HAP-1 (cell line): ENCODE measurements at regions not wholly inside any gene's neighbourhood (a gene's known extent, or its start where the extent isn't known, plus 50 kb on each side); places are given as distances from the start of the nearest gene placed in this dataset.
"Not testable (repeated sequence)": the region's sequence is repeated elsewhere in the genome, so short reads cannot be mapped to it uniquely, and the experiment has no call there.

Experiments
- DNase-seq, 2 experiments: peaks; one replicate each; pipeline ENCODE4 v3.0.0-alpha.2; 2016 to 2020; ENCODE audit warnings: low spot score in 2 of 2
- H3K27me3 ChIP-seq: fragments of 250-450 bp; sonication (Bioruptor Pico); 2 replicates; pipeline ENCODE4 v1.5.1; 2020; ENCODE audit warnings: low read depth, mild to moderate bottlenecking, moderate library complexity
- H3K36me3 ChIP-seq: fragments of 250-450 bp; sonication (Bioruptor Pico); replicated peaks from 2 replicates; pipeline ENCODE4 v1.5.1; 2020; ENCODE audit warnings: mild to moderate bottlenecking
- H3K4me1 ChIP-seq: fragments of 250-450 bp; sonication (Bioruptor Pico); 2 replicates; pipeline ENCODE4 v1.5.1; 2020; ENCODE audit warnings: mild to moderate bottlenecking
- H3K4me3 ChIP-seq: fragments of 250-450 bp; sonication (Bioruptor Pico); 2 replicates; pipeline ENCODE4 v1.5.1; 2020; ENCODE audit warnings: mild to moderate bottlenecking, moderate library complexity
- H3K9me3 ChIP-seq: fragments of 250-450 bp; sonication (Bioruptor Pico); 2 replicates; pipeline ENCODE4 v1.5.1; 2020; ENCODE audit warnings: mild to moderate bottlenecking, moderate library complexity
- in situ Hi-C: fragments of 300-500 bp; cut with MboI; formaldehyde crosslinking; loops from 3 replicates; pipeline ENCODE4 v1.14.3; 2020; ENCODE audit warnings: low sequenced_read_pairs, inconsistent platforms, mixed read lengths

- no peak for DNase-seq
- Histone ChIP-seq H3K27me3 (no peaks in the 10 kb centered on the region), H3K4me1 (peaks cover 44% of the 10 kb centered on the region), H3K36me3 (no peaks in the 10 kb centered on the region), H3K9me3 (no peaks in the 10 kb centered on the region), H3K4me3 (no peak overlapping the region)
- in situ Hi-C loops, result no loop called here
Measured at GRCh38 chr2:75408771-75409170, 152.0 kb downstream of the EVA1A start.

GRCh38 chr2:75407038-75407530 lies 153.7 kb downstream of the EVA1A start:
- DNase-seq, result peak in 1 of 2 experiments; percentile 91
- Histone ChIP-seq H3K4me1 (peaks cover 46% of the 10 kb centered on the region), H3K4me3 (no peak overlapping the region), H3K9me3 (no peaks in the 10 kb centered on the region), H3K27me3 (no peaks in the 10 kb centered on the region), H3K36me3 (no peaks in the 10 kb centered on the region)
- in situ Hi-C loops, result no loop called here

GRCh38 chr2:75406131-75406581 lies 154.6 kb downstream of the EVA1A start:
- Histone ChIP-seq H3K9me3 (no peaks in the 10 kb centered on the region), H3K4me1 (peaks cover 53% of the 10 kb centered on the region), H3K27me3 (no peaks in the 10 kb centered on the region), H3K4me3 (no peak overlapping the region), H3K36me3 (no peaks in the 10 kb centered on the region)
- in situ Hi-C loops, result no loop called here
- DNase-seq, result peak; percentile 83 to 100

- H3K27me3 ChIP-seq, result no peaks in the 10 kb centered on the region
- H3K4me1 ChIP-seq, result peaks cover 55% of the 10 kb centered on the region
- H3K36me3 ChIP-seq, result no peaks in the 10 kb centered on the region
- DNase-seq, result no peak
- H3K4me3 ChIP-seq, result no peak overlapping the region
- no peaks in the 10 kb centered on the region for H3K9me3 ChIP-seq
- in situ Hi-C loops, result no loop called here
Measured at GRCh38 chr2:75405000-75405399, 155.7 kb downstream of the EVA1A start.

GRCh38 chr2:75403991-75404428 lies 156.7 kb downstream of the EVA1A start:
- peak; percentile 21 to 76 for DNase-seq
- Histone ChIP-seq H3K4me1 (peaks cover 55% of the 10 kb centered on the region), H3K9me3 (no peaks in the 10 kb centered on the region), H3K27me3 (no peaks in the 10 kb centered on the region), H3K4me3 (no peak overlapping the region), H3K36me3 (no peaks in the 10 kb centered on the region)
- in situ Hi-C loops, result no loop called here

GRCh38 chr2:75396314-75396713 lies 164.4 kb downstream of the EVA1A start:
- Histone ChIP-seq H3K4me1 (peaks cover 3% of the 10 kb centered on the region), H3K9me3 (peaks cover 3% of the 10 kb centered on the region; the same call in 1 of the 2 replicates), H3K4me3 (no peak overlapping the region), H3K36me3 (no peaks in the 10 kb centered on the region), H3K27me3 (no peaks in the 10 kb centered on the region)
- in situ Hi-C loops, result no loop called here
- DNase-seq, result no peak

GRCh38 chr2:75394764-75395163 lies 166.0 kb downstream of the EVA1A start:
- H3K36me3 ChIP-seq, DNase-seq, H3K4me1 ChIP-seq, H3K4me3 ChIP-seq, in situ Hi-C loops, H3K9me3 ChIP-seq, H3K27me3 ChIP-seq: not testable (repeated sequence)

GRCh38 chr2:75390169-75390568 lies 170.6 kb downstream of the EVA1A start:
- DNase-seq, result no peak
- no peaks in the 10 kb centered on the region for H3K36me3 ChIP-seq
- H3K27me3 ChIP-seq, result no peaks in the 10 kb centered on the region
- no peaks in the 10 kb centered on the region for H3K4me1 ChIP-seq
- H3K9me3 ChIP-seq, result peaks cover 2% of the 10 kb centered on the region
- no peak overlapping the region for H3K4me3 ChIP-seq
- in situ Hi-C loops, result no loop called here

- H3K27me3 ChIP-seq, result no peaks in the 10 kb centered on the region
- in situ Hi-C loops, result no loop called here
- peaks cover 2% of the 10 kb centered on the region for H3K9me3 ChIP-seq
- no peaks in the 10 kb centered on the region for H3K4me1 ChIP-seq
- no peak for DNase-seq
- H3K36me3 ChIP-seq, result no peaks in the 10 kb centered on the region
- H3K4me3 ChIP-seq, result no peak overlapping the region
Measured at GRCh38 chr2:75389271-75389670, 171.5 kb downstream of the EVA1A start.

GRCh38 chr2:75381032-75381431 lies 179.7 kb downstream of the EVA1A start:
- DNase-seq, result no peak
- no peaks in the 10 kb centered on the region for H3K27me3 ChIP-seq
- H3K4me3 ChIP-seq, result no peak overlapping the region
- H3K9me3 ChIP-seq, result peaks cover 2% of the 10 kb centered on the region; the same call in 1 of the 2 replicates
- no peaks in the 10 kb centered on the region for H3K4me1 ChIP-seq
- in situ Hi-C loops, result no loop called here
- H3K36me3 ChIP-seq, result no peaks in the 10 kb centered on the region

GRCh38 chr2:75379476-75380210 lies 180.3 kb upstream of the TACR1 start:
- no peaks in the 10 kb centered on the region for H3K9me3 ChIP-seq
- in situ Hi-C loops, result no loop called here

GRCh38 chr2:75375646-75376582 lies 176.6 kb upstream of the TACR1 start:
- no peaks in the 10 kb centered on the region for H3K36me3 ChIP-seq
- no peak overlapping the region for H3K4me3 ChIP-seq
- H3K9me3 ChIP-seq, result peaks cover 3% of the 10 kb centered on the region; the same call in 1 of the 2 replicates
- DNase-seq, result no peak
- no peaks in the 10 kb centered on the region for H3K27me3 ChIP-seq
- in situ Hi-C loops, result no loop called here
- H3K4me1 ChIP-seq, result peaks cover 2% of the 10 kb centered on the region; the same call in 1 of the 2 replicates

More at GRCh38 chr2:75379476-75380210, 180.3 kb upstream of the TACR1 start:
- Histone ChIP-seq H3K4me3 (no peak overlapping the region), H3K27me3 (no peaks in the 10 kb centered on the region), H3K36me3 (no peaks in the 10 kb centered on the region), H3K4me1 (no peaks in the 10 kb centered on the region)
- no peak for DNase-seq

GRCh38 chr2:75374414-75374957 lies 175.2 kb upstream of the TACR1 start:
- H3K9me3 ChIP-seq, H3K4me3 ChIP-seq, H3K36me3 ChIP-seq, H3K4me1 ChIP-seq, H3K27me3 ChIP-seq, in situ Hi-C loops: not testable (repeated sequence)
- peak; percentile 78 to 87 for DNase-seq
